ENCODE measurements at regions not wholly inside any gene's neighbourhood (a gene's known extent, or its start where the extent isn't known, plus 50 kb on each side); places are given as distances from the start of the nearest gene placed in this dataset.

DNA sequence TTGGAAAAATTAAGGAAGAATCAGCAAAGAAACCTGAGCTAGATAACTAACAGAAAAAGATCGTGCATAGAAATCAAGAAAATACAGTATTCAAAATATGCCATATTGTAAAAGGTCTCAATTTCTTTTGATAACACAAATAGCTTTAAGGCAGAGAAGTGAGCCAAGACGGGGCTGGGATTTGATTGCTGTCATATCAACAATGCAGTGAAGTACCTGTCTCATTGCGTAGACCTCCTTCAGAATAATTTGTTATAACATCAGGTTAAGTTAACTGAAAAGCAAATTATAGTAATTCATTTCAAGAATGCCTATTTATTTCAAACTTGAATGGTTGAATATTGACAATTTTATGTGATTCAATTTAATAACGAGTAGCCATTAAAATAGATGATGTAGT lies 453.8 kb upstream of the MAP2 start:
- TF ChIP-seq, protein P1, sequence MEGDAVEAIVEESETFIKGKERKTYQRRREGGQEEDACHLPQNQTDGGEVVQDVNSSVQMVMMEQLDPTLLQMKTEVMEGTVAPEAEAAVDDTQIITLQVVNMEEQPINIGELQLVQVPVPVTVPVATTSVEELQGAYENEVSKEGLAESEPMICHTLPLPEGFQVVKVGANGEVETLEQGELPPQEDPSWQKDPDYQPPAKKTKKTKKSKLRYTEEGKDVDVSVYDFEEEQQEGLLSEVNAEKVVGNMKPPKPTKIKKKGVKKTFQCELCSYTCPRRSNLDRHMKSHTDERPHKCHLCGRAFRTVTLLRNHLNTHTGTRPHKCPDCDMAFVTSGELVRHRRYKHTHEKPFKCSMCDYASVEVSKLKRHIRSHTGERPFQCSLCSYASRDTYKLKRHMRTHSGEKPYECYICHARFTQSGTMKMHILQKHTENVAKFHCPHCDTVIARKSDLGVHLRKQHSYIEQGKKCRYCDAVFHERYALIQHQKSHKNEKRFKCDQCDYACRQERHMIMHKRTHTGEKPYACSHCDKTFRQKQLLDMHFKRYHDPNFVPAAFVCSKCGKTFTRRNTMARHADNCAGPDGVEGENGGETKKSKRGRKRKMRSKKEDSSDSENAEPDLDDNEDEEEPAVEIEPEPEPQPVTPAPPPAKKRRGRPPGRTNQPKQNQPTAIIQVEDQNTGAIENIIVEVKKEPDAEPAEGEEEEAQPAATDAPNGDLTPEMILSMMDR (conservative IDR thresholded peaks at IDR 0.05): no peak
- TF ChIP-seq EZH2 (IDR thresholded peaks at IDR 0.05; ENCODE audit: low read depth): no peak
